NB4 (cell line): ENCODE measurements at regions not wholly inside any gene's neighbourhood (a gene's known extent, or its start where the extent isn't known, plus 50 kb on each side); places are given as distances from the start of the nearest gene placed in this dataset.

Experiments
- DNase-seq: peaks from one replicate; pipeline ENCODE4 v3.0.0; 2010; ENCODE audit warnings: low read depth
- H3K4me3 ChIP-seq: one replicate; pipeline ENCODE4 v1.5.1; 2011; ENCODE audit warnings: mild to moderate bottlenecking, low read depth, low read length, moderate library complexity
- CTCF ChIP-seq: IDR thresholded peaks from one replicate; pipeline ENCODE4 v1.5.1; 2012; ENCODE audit warnings: low read depth, low read length
- MAX ChIP-seq: IDR thresholded peaks from 2 replicates; pipeline ENCODE4 v1.6.1; 2011; ENCODE audit warnings: low read depth, low read length
- MYC ChIP-seq: IDR thresholded peaks from 2 replicates; pipeline ENCODE4 v1.6.1; 2011; ENCODE audit warnings: low read depth, low read length
- POLR2A ChIP-seq: IDR thresholded peaks from 2 replicates; pipeline ENCODE4 v1.6.1; 2011; ENCODE audit warnings: mild to moderate bottlenecking; ENCODE audit not compliant: insufficient read length; ENCODE audit errors: extremely low read depth

DNA sequence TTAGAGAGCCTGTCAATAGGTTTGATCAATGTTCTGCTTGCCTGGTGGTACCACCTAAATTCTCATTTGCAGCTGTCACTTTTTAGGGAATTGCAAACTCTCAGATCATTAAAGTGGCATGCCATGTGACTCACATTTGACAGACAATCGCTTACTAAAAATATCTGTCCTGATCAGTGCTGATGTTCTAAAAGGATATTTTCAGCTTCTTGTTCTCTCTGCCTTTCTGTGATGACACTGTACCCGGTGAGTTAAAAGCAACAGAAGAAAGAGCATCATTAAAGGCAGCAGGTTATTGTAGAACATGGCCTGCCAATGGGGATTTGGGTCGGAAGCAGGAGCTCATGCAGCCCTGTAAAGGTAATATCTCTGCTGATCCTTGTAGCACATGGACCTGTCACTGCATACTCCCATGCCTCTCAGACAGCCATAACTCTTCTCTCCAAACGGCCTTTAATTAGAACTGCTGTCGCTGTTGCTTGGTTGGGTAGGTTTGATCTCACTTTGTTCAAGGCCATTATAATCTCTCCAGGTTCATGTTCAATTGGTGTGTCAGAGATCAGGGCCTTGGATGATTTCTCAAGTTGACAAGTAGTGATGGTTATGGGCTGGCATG is 441.3 kb upstream of the DEPDC1 start:
- no peak overlapping the region for H3K4me3 ChIP-seq
- no peak for DNase-seq
- no peak for TF ChIP-seq POLR2A
- no peak for TF ChIP-seq CTCF
- TF ChIP-seq MYC: no peak
- no peak for TF ChIP-seq MAX

DNA sequence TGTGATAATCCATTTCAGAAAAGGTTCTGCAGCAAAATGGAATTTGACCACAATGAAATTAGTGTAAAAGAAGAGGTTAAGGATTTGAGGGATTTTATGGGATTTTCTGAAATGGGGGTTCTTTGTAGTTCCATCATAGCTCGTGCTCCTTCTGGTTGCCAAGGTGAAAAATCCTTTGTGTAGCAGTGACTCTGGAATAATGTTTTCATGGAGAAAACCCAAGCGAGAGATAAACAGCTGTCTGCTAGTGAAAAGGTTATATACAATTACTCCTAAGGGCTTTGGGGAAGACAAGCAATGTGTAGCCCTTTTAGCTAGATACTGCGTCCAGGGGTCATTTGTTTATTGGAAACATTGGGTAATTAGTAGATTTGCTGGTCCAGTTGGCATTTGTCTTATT is 453.2 kb upstream of the DEPDC1 start:
- no peak for TF ChIP-seq MYC
- no peak for TF ChIP-seq CTCF
- no peak for TF ChIP-seq MAX
- no peak for TF ChIP-seq POLR2A
- DNase-seq: no peak
- H3K4me3 ChIP-seq: no peak overlapping the region

DNA sequence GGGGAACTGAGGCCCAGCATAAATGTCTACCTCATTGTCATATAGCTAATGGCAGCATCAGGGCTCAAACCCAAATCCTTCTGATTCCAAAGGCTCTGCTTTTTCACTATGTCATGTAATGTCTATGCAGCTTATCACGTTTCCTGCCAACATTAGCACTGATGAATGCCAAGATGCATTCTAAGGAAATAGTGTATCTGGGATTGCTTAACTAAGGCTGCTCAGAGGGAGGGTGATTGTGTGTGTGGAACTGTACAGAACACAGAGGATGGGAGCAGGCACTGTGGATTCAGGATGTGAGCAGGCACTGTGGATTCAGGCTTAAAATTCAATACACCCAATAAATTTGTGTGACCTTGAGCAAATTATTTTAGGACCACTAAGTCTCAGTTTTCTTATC is 456.4 kb upstream of the DEPDC1 start:
- no peak overlapping the region for H3K4me3 ChIP-seq
- DNase-seq: no peak
- TF ChIP-seq MYC: no peak
- TF ChIP-seq CTCF: no peak
- TF ChIP-seq MAX: no peak
- TF ChIP-seq POLR2A: no peak

GRCh38 chr1:68954841-68955240 is 458.0 kb upstream of the DEPDC1 start:
- no peak for DNase-seq
- no peak for TF ChIP-seq POLR2A
- TF ChIP-seq MAX: no peak
- no peak for TF ChIP-seq CTCF
- TF ChIP-seq MYC: no peak
- no peak overlapping the region for H3K4me3 ChIP-seq

GRCh38 chr1:68955424-68955823 is 458.5 kb upstream of the DEPDC1 start:
- no peak for TF ChIP-seq MAX
- no peak for TF ChIP-seq CTCF
- TF ChIP-seq MYC: no peak
- no peak for TF ChIP-seq POLR2A
- DNase-seq: no peak
- H3K4me3 ChIP-seq: no peak overlapping the region

DNA sequence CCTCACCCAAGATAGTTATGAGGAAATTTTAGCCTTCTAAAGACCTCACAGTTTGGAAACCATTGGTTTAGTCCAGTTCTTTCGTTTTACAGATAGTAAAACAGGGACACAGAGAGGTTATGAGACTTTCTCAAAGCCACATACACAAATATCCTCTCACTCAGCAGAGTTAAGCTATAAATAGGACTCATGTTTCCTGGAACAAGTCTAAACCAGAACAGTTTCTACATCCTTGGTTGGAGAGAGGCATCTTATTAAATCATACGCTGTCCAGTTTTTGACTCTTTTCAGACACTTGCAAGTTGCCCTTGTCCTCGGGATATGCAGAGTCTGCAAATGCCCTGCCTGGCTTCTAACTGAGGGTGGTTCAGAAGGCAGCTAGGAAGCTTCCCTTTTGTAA is 462.1 kb upstream of the DEPDC1 start:
- DNase-seq: no peak
- TF ChIP-seq MAX (no peak), POLR2A (no peak), MYC (no peak), CTCF (no peak)
- H3K4me3 ChIP-seq: no peak overlapping the region
